ENCODE measurements at regions not wholly inside any gene's neighbourhood (a gene's known extent, or its start where the extent isn't known, plus 50 kb on each side); places are given as distances from the start of the nearest gene placed in this dataset.

- TF ChIP-seq CTCF (IDR thresholded peaks at IDR 0.05; ENCODE audit: low read depth, low read length) = no peak
Measured at GRCh38 chr18:78661316-78661715, 318.3 kb upstream of the SALL3 start.

GRCh38 chr18:78662879-78663278, 316.7 kb upstream of the SALL3 start:
- TF ChIP-seq CTCF (IDR thresholded peaks at IDR 0.05; ENCODE audit: low read depth, low read length) = no peak
- DNase-seq (ENCODE audit: extremely low read depth, low read depth) = no peak

More at GRCh38 chr18:78661316-78661715, 318.3 kb upstream of the SALL3 start:
- no peak for DNase-seq (ENCODE audit: extremely low read depth, low read depth)

DNA sequence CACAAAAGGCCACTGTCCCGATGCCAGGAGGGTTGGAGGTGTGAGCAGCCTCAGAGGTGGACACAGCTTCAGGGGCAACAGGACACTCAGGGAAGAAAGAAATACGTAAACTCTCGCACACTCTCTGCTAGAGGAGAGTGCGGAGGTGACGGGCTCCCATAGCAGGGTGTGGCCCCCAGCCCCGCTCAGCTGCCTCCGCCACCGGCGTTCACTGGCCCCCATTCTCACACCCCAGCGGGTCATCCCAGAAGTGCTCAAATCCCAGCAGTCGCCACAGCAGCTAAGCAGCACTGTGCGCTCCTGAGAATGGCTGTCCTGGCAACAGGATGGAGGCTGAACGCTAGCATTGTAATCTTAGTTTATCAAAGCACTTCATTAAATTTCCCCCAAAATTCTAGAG, 315.6 kb upstream of the SALL3 start:
- no peak for TF ChIP-seq CTCF (IDR thresholded peaks at IDR 0.05; ENCODE audit: low read depth, low read length)
- DNase-seq (ENCODE audit: extremely low read depth, low read depth) = no peak

- DNase-seq (ENCODE audit: extremely low read depth, low read depth) = no peak
- no peak for TF ChIP-seq CTCF (IDR thresholded peaks at IDR 0.05; ENCODE audit: low read depth, low read length)
Measured at GRCh38 chr18:78664848-78665247, 314.8 kb upstream of the SALL3 start.

- DNase-seq (ENCODE audit: extremely low read depth, low read depth) = no peak
- TF ChIP-seq CTCF (IDR thresholded peaks at IDR 0.05; ENCODE audit: low read depth, low read length) = no peak
Measured at GRCh38 chr18:78665644-78666043, 314.0 kb upstream of the SALL3 start.

DNA sequence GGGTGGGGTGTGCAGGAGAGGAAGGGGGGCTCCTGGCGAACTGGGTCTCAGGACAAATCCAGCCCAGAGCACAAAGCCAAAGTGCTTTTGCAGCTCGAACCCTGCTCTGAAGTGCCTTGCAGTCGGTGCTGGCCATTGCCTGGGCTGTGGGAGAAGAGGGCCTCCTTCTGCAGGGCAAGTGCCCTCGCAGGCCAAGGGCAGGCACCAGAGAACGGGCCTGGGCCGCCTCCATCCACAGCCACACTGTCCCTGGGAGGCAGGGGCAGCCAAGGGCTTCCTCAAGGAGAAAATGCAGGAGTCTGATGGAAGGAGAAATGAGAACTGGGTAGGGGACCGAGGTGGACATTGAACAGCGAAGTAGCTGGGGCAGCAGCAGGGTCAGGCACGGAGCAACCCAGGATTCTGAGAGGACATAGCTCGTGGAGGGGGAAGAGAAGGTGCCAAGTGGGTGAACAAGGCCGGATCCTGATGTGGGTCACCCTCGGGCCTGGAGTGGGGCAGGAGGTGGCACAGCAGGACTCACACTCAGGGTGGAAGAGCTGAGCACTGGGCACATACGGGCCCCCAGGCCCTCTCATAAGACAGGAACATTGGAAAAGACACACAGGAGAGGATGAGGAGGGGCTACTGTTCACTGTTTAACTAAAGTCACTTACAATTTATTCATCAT, 312.8 kb upstream of the SALL3 start:
- no peak for TF ChIP-seq CTCF (IDR thresholded peaks at IDR 0.05; ENCODE audit: low read depth, low read length)
- DNase-seq (ENCODE audit: extremely low read depth, low read depth) = no peak

DNA sequence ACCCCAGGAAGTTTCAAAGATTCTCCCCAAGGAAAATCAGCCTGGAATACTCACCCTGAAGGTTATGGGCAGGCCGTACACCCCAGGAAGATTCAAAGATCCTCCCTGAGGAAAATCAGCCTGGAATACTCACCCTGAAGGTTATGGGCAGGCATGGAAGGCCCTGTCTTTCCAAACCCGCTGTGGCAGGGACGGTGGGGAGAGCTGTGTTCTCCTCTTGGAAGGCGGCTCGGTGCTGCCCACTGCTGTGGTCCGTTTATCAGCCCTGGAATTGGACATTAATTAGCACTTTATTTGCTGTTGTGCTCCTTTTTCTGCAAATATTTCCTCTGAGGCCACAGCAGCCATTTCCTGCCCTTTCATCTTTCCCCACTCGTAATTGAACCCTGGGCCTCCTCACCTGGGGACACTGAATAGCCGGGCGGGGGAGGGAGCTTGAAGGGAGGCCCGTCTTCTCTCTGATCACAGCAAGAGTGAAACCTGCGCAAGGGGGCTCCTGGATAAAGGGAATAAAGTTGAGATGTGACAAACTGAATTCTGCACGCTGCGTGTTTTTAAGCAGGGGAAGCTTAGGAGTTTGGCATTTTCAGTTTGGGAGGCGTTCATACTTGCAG, 308.7 kb upstream of the SALL3 start:
- DNase-seq (ENCODE audit: extremely low read depth, low read depth) = no peak
- no peak for TF ChIP-seq CTCF (IDR thresholded peaks at IDR 0.05; ENCODE audit: low read depth, low read length)

Data from AG09319 (cell line).